B cell (primary cell): ENCODE measurements at regions not wholly inside any gene's neighbourhood (a gene's known extent, or its start where the extent isn't known, plus 50 kb on each side); places are given as distances from the start of the nearest gene placed in this dataset.

Source experiments
- ATAC-seq: fragments of 200-7000 bp; cut with Tn5 transposase; one replicate; pipeline ENCODE4 v1.10.0; 2021; ENCODE audit warnings: low read depth, mild to moderate bottlenecking, moderate number of reproducible peaks, moderate library complexity
- CTCF ChIA-PET: fragments of 350-600 bp; sonication (Branson Sonifier 250); formaldehyde crosslinking; loops from one replicate; lab custom pipeline; 2021; ENCODE audit warnings: antibody characterized with exemption, inconsistent platforms; lab: Charles Lee
- POLR2A ChIA-PET: fragments of 350-600 bp; sonication (Branson Sonifier 250); formaldehyde crosslinking; loops from one replicate; lab custom pipeline; 2021; ENCODE audit warnings: antibody characterized with exemption; lab: Charles Lee
- DNase-seq: peaks from one replicate; pipeline ENCODE4 v3.0.0; 2013
- H2AFZ ChIP-seq: 2 replicates; pipeline ENCODE4 v1.6.1; 2012; ENCODE audit warnings: mild to moderate bottlenecking, low read depth, low read length; ENCODE audit not compliant: insufficient read depth, poor library complexity, severe bottlenecking
- H3K27ac ChIP-seq, 2 donors: 1 replicate in 1 of 2; 2 replicates in 1 of 2; pipeline ENCODE4 v1.5.1; 2012 to 2013; ENCODE audit warnings: low read length in 2 of 2, mild to moderate bottlenecking in 2 of 2, moderate library complexity in 1 of 2
- H3K27me3 ChIP-seq, 4 experiments: fragments of 200-600 bp in 1 of 4; sonication (generic) in 1 of 4; replicated peaks in 1 of 4; 1 replicate in 2 of 4; 2 replicates in 2 of 4; pipeline versions ENCODE4 v1.6.1 to v1.7.0; 2013 to 2016; ENCODE audit warnings: low read length in 3 of 4, mild to moderate bottlenecking in 2 of 4, mixed read lengths in 1 of 4, moderate library complexity in 1 of 4; ENCODE audit not compliant: insufficient read depth in 4 of 4, control insufficient read depth in 3 of 4; ENCODE audit errors: control extremely low read depth in 1 of 4
- H3K36me3 ChIP-seq, 2 experiments: replicated peaks in 1 of 2; 1 replicate in 1 of 2; 2 replicates in 1 of 2; pipeline versions ENCODE4 v1.6.1 to v1.7.1; 2013; ENCODE audit warnings: low read length in 1 of 2; ENCODE audit not compliant: insufficient read depth in 2 of 2, control insufficient read depth in 1 of 2; ENCODE audit errors: control extremely low read depth in 1 of 2, extremely low read depth in 1 of 2
- H3K4me1 ChIP-seq, 2 donors: fragments of 200-600 bp in 1 of 2; sonication (generic) in 1 of 2; 1 replicate in 1 of 2; 2 replicates in 1 of 2; pipeline versions ENCODE4 v1.5.1 to v1.6.1; 2013 to 2017; ENCODE audit warnings: low read length in 2 of 2; ENCODE audit not compliant: control insufficient read depth in 2 of 2, insufficient read depth in 2 of 2
- H3K4me2 ChIP-seq: replicated peaks from 2 replicates; pipeline ENCODE3; 2012; ENCODE audit warnings: mild to moderate bottlenecking, low read depth, low read length; ENCODE audit not compliant: poor library complexity, severe bottlenecking
- H3K4me3 ChIP-seq, 5 experiments: fragments of 200-600 bp in 1 of 5; sonication (generic) in 1 of 5; 1 replicate in 3 of 5; 2 replicates in 2 of 5; pipeline versions ENCODE4 v1.5.1 to v1.7.0; 2011 to 2016; ENCODE audit warnings: low read length in 4 of 5, mild to moderate bottlenecking in 4 of 5, low read depth in 2 of 5, control low read depth in 1 of 5, moderate library complexity in 1 of 5; ENCODE audit not compliant: insufficient read depth in 1 of 5; ENCODE audit errors: control extremely low read depth in 1 of 5, extremely low read depth in 1 of 5
- H3K79me2 ChIP-seq: fragments of 200-600 bp; sonication (generic); one replicate; pipeline ENCODE4 v1.6.0; 2016; ENCODE audit warnings: low read length; ENCODE audit not compliant: control insufficient read depth, insufficient read depth
- H3K9ac ChIP-seq: fragments of 200-600 bp; sonication (generic); 2 replicates; pipeline ENCODE4 v1.6.1; 2017; ENCODE audit warnings: mild to moderate bottlenecking, low read length, moderate library complexity
- H3K9me3 ChIP-seq, 3 donors: one replicate each; pipeline versions ENCODE4 v1.6.1 to v1.7.1; 2013; ENCODE audit warnings: low read length in 2 of 3; ENCODE audit not compliant: control insufficient read depth in 2 of 3, insufficient read depth in 1 of 3; ENCODE audit errors: control extremely low read depth in 1 of 3
- H4K20me1 ChIP-seq: 2 replicates; pipeline ENCODE4 v1.6.0; 2012; ENCODE audit warnings: mild to moderate bottlenecking, low read length; ENCODE audit not compliant: insufficient read depth, control insufficient read depth, poor library complexity, severe bottlenecking
- H3K27ac Mint-ChIP-seq: one replicate; pipeline ENCODE4 v1.8.0; 2021; ENCODE audit warnings: mixed read lengths
- H3K27me3 Mint-ChIP-seq: one replicate; pipeline ENCODE4 v1.8.0; 2021; ENCODE audit warnings: mixed read lengths
- H3K4me1 Mint-ChIP-seq: one replicate; pipeline ENCODE4 v1.8.0; 2021; ENCODE audit warnings: mixed read lengths
- H3K4me3 Mint-ChIP-seq: one replicate; pipeline ENCODE4 v1.8.0; 2021; ENCODE audit warnings: mixed read lengths
- H3K9me3 Mint-ChIP-seq: one replicate; pipeline ENCODE4 v1.8.0; 2022; ENCODE audit warnings: mixed read lengths; ENCODE audit not compliant: insufficient read depth
- CTCF ChIP-seq: fragments of 200-600 bp; IDR thresholded peaks from one replicate; pipeline ENCODE4 v1.8.0; 2022; ENCODE audit warnings: antibody characterized with exemption, mild to moderate bottlenecking
- EZH2 ChIP-seq: IDR thresholded peaks from 2 replicates; pipeline ENCODE4 v1.6.1; 2012; ENCODE audit warnings: borderline replicate concordance, low read depth, mild to moderate bottlenecking, moderate library complexity, low read length; ENCODE audit not compliant: insufficient read depth, poor library complexity, severe bottlenecking
- WGBS: methylation state at CpG from one replicate; pipeline ENCODE4 v1.1.5; 2013; ENCODE audit warnings: missing lambda C conversion rate; ENCODE audit not compliant: insufficient coverage; 5-methylcytosine and 5-hydroxymethylcytosine counted together
- intact Hi-C: fragments of 100-400 bp; cut with micrococcal nuclease; formaldehyde crosslinking; loops from one replicate; pipeline ENCODE4 v1.10.0; 2022

DNA sequence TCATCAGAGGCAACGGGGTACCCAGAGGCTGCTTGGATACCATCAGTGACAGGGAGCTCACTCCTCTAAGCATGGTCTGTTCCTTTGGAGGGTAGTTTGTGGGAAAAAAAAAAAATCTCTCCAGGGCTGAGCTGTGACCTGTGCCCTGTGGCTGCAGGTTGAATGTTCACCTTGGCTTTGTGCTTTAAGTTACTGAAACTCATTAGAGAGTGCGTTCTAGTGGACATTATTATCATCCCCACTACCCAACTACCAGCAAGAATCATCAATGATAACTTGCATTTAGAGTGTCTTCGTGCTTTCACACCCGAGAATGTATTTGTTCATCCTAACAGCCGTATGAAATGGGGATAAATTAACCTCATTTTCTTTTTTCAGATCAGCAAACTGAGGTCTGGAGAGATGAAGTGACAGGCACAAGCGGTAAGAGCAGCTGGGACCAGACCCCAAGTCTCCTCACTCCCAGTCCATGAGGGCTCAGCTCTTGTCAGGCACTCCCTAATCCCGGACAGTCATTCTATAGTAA lies 157.5 kb upstream of the MYCN start:
- Mint-ChIP-seq H3K9me3 (no peaks in the 10 kb centered on the region), H3K4me1 (no peaks in the 10 kb centered on the region), H3K27ac (no peak overlapping the region), H3K4me3 (no peak overlapping the region), H3K27me3 (peaks cover 4% of the 10 kb centered on the region)
- 100% methylated on average over 1 of the region's 7 CpGs for WGBS
- Histone ChIP-seq H3K4me2 (no peak overlapping the region), H3K4me1 (no peaks in the 10 kb centered on the region), H3K27ac (no peak overlapping the region), H3K9me3 (no peaks in the 10 kb centered on the region), H2AFZ (no peak overlapping the region), H3K79me2 (no peaks in the 10 kb centered on the region), H3K9ac (no peak overlapping the region), H3K4me3 (no peak overlapping the region), H3K27me3 (no peaks in the 10 kb centered on the region), H4K20me1 (no peaks in the 10 kb centered on the region), H3K36me3 (no peaks in the 10 kb centered on the region)
- ChIA-PET CTCF (no interaction called here), POLR2A (no interaction called here)
- TF ChIP-seq EZH2 (no peak), CTCF (no peak)
- ATAC-seq (no peak), DNase-seq (no peak)
- intact Hi-C loops = no loop called here

GRCh38 chr2:15783489-15783888 lies 156.9 kb upstream of the MYCN start:
- H3K27me3 ChIP-seq = no peaks in the 10 kb centered on the region
- Mint-ChIP-seq H3K4me1 (no peaks in the 10 kb centered on the region), H3K27ac (no peak overlapping the region), H3K9me3 (no peaks in the 10 kb centered on the region), H3K4me3 (no peak overlapping the region), H3K27me3 (peaks cover 4% of the 10 kb centered on the region)
- ChIA-PET POLR2A (no interaction called here), CTCF (no interaction called here)
- no peak overlapping the region for H3K27ac ChIP-seq
- no peaks in the 10 kb centered on the region for H4K20me1 ChIP-seq
- H3K4me3 ChIP-seq = no peak overlapping the region
- H3K9me3 ChIP-seq = peaks cover 0 to 1% (median 0%) of the 10 kb centered on the region in 3 donors
- no peaks in the 10 kb centered on the region for H3K79me2 ChIP-seq
- 98% methylated on average over 6 of the region's 6 CpGs for WGBS
- no peak overlapping the region for H2AFZ ChIP-seq
- no peak for ATAC-seq
- TF ChIP-seq CTCF = no peak
- no peak for TF ChIP-seq EZH2
- no peak overlapping the region for H3K9ac ChIP-seq
- H3K4me2 ChIP-seq = no peak overlapping the region
- intact Hi-C loops = no loop called here
- no peaks in the 10 kb centered on the region for H3K36me3 ChIP-seq
- no peaks in the 10 kb centered on the region for H3K4me1 ChIP-seq
- no peak for DNase-seq
